Heart left ventricle (tissue), 16 donors: ENCODE measurements at regions not wholly inside any gene's neighbourhood (a gene's known extent, or its start where the extent isn't known, plus 50 kb on each side); places are given as distances from the start of the nearest gene placed in this dataset.

Source experiments
- ATAC-seq, 4 donors: fragments of 200-7000 bp; cut with Tn5 transposase; one replicate each; pipeline ENCODE4 v1.9.1; 2020 to 2022; ENCODE audit warnings: moderate library complexity in 4 of 4, mild to moderate bottlenecking in 3 of 4, moderate number of reproducible peaks in 1 of 4
- DNase-seq, 5 donors: peaks; one replicate each; pipeline ENCODE4 v3.0.0-alpha.2; 2020
- H3K27ac ChIP-seq, 12 donors: fragments of 200-600 bp; sonication (generic) in 4 of 12; one replicate each; pipeline versions ENCODE4 v1.5.0 to v1.8.0; 2016 to 2022; ENCODE audit warnings: mild to moderate bottlenecking in 2 of 12
- H3K27me3 ChIP-seq, 9 donors: fragments of 200-600 bp; sonication (generic) in 2 of 9; one replicate each; pipeline versions ENCODE4 v1.5.1 to v1.8.0; 2016 to 2022; ENCODE audit warnings: mild to moderate bottlenecking in 3 of 9
- H3K36me3 ChIP-seq, 9 donors: fragments of 200-600 bp; sonication (generic) in 2 of 9; one replicate each; pipeline versions ENCODE4 v1.5.0 to v1.8.0; 2018 to 2022; ENCODE audit warnings: mild to moderate bottlenecking in 2 of 9
- H3K4me1 ChIP-seq, 12 donors: fragments of 200-600 bp; sonication (generic) in 4 of 12; one replicate each; pipeline versions ENCODE4 v1.5.0 to v1.8.0; 2016 to 2022; ENCODE audit warnings: mild to moderate bottlenecking in 3 of 12
- H3K4me3 ChIP-seq, 12 donors: fragments of 200-600 bp; sonication (generic) in 4 of 12; one replicate each; pipeline versions ENCODE4 v1.5.0 to v1.8.0; 2017 to 2022; ENCODE audit warnings: mild to moderate bottlenecking in 9 of 12, moderate library complexity in 4 of 12
- H3K9me3 ChIP-seq, 12 donors: fragments of 200-600 bp; sonication (generic) in 4 of 12; one replicate each; pipeline versions ENCODE4 v1.5.0 to v1.8.0; 2016 to 2022; ENCODE audit warnings: mild to moderate bottlenecking in 1 of 12
- POLR2A ChIP-seq, 2 donors: fragments of 450-650 bp; IDR thresholded peaks; one replicate each; pipeline ENCODE4 v1.6.1; 2017; ENCODE audit warnings: antibody characterized with exemption in 2 of 2, mild to moderate bottlenecking in 2 of 2, moderate library complexity in 2 of 2
- WGBS, 4 donors: extraction: QIAGEN DNeasy Blood & Tissue Kit in 2 of 4; methylation state at CpG; one replicate each; pipeline versions ENCODE4 v1.1.5 to v1.1.7; 2013 to 2018; 5-methylcytosine and 5-hydroxymethylcytosine counted together
- intact Hi-C, 10 donors: fragments of 100-400 bp; cut with DNase I; formaldehyde crosslinking; loops; one replicate each; pipeline versions ENCODE4 v1.11.1 to v1.14.2; 2022
- TF ChIP-seq, protein P1 (sequence below), 12 donors: fragments of 200-600 bp; sonication (generic) in 4 of 12; IDR thresholded peaks; one replicate each; pipeline versions ENCODE4 v1.5.0 to v1.8.0; 2018 to 2022; ENCODE audit warnings: antibody characterized with exemption in 12 of 12, mild to moderate bottlenecking in 5 of 12
- donor health status: ischemic (EF 13 %, LVEDD 7.1; RV severe dilation, severe dysfunction).
- donor health status: healthy with polysubstance abuse.
- donor health status: DM: no; HTN: yes; CAD: no.
- donor health status: DM: no; HTN: no; CAD: no.
- donor health status: ischemic (EF 25% LVEDD 6.9; RV normal size, moderate dysfunction).
- donor health status: ischemic (EF 25% LVEDD 5.7; RV mildly dilated, moderate dysfunction).
- donor health status: healthy.
- donor health status: DM: yes; HTN: yes; CAD: no.
- donor health status: ischemic (EF 35%, LVEDD 5.7; RV mildly dilated, moderate dysfunction).
- donor health status: nonischemic (EF 11% LVEDD 7.7; RV severe dilation, severe dysfunction).
- donor health status: DM: yes; HTN: yes; CAD: no.
- donor health status: PGD.
- donor health status: ischemic (EF 29% LVEDD 5.4; RV normal size, mild dysfunction).
- donor health status: nonischemic (EF 23%, LVEDD 6.1; RV moderate dilation, normal function).

DNA sequence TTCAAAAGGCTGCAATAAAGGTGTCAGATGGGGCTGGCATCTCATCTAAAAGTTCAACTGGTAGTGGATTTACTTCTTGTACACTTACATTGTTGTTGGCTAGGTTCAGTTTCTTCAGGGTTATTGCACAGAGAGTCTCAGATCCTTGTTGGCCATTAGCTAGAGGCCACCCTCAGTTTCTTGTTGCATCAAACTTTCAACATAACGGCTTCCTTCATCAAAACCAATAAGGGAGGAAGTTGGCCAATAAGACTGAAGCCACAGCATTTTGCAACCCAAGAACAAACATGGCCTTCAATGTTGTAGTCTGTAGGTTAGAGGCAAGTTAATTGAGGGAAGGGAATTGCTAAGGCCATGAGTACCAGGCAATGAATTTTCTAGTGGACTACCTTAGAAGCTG is 218.0 kb downstream of the ZBBX start:
- intact Hi-C loops = loop anchor here in 3 of 10 donors (10.0 kb wide), 2 partner anchors 143 to 153 kb away; no protein-coding TSS in a partner anchor
- Histone ChIP-seq H3K4me1 (peaks cover 0 to 10% (median 4%) of the 10 kb centered on the region in 12 donors), H3K27me3 (no peaks in the 10 kb centered on the region), H3K9me3 (no peaks in the 10 kb centered on the region), H3K4me3 (no peak overlapping the region), H3K27ac (no peak overlapping the region), H3K36me3 (no peaks in the 10 kb centered on the region)
- ATAC-seq (no peak), DNase-seq (no peak)
- TF ChIP-seq, protein P1, sequence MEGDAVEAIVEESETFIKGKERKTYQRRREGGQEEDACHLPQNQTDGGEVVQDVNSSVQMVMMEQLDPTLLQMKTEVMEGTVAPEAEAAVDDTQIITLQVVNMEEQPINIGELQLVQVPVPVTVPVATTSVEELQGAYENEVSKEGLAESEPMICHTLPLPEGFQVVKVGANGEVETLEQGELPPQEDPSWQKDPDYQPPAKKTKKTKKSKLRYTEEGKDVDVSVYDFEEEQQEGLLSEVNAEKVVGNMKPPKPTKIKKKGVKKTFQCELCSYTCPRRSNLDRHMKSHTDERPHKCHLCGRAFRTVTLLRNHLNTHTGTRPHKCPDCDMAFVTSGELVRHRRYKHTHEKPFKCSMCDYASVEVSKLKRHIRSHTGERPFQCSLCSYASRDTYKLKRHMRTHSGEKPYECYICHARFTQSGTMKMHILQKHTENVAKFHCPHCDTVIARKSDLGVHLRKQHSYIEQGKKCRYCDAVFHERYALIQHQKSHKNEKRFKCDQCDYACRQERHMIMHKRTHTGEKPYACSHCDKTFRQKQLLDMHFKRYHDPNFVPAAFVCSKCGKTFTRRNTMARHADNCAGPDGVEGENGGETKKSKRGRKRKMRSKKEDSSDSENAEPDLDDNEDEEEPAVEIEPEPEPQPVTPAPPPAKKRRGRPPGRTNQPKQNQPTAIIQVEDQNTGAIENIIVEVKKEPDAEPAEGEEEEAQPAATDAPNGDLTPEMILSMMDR (IDR thresholded peaks at IDR 0.05) = no peak
- no peak for TF ChIP-seq POLR2A (IDR thresholded peaks at IDR 0.05)
- 83 to 92% (median 88%) methylated on average over 1 of the region's 1 CpG for WGBS, 4 donors

DNA sequence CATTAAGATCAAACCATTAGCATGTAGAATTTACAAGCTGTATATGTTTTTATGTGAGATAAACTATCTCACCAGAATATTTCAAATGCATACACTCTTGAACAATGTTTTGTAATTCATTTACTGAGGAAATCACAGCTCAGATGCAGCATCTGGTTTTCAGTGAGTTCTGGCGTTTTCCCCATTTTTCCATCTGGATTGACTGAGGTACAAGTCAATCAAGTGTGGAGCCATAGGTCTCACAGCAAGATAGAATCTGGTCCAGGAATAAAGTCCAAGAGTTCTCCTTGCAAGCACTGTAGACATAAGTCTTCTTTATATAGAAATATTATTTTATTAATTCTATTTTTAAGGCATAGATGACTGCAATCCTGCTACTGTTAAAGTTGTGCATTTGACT is 219.3 kb downstream of the ZBBX start:
- ATAC-seq = no peak
- Histone ChIP-seq H3K4me3 (no peak overlapping the region), H3K9me3 (peaks cover 0 to 9% (median 4%) of the 10 kb centered on the region in 12 donors), H3K36me3 (no peaks in the 10 kb centered on the region), H3K4me1 (peaks cover 0 to 5% (median 0%) of the 10 kb centered on the region in 12 donors), H3K27ac (no peak overlapping the region), H3K27me3 (no peaks in the 10 kb centered on the region)
- TF ChIP-seq POLR2A (IDR thresholded peaks at IDR 0.05) = no peak
- 57 to 86% (median 71%) methylated on average over 1 of the region's 1 CpG for WGBS, 4 donors
- intact Hi-C loops = loop anchor here in 3 of 10 donors (10.0 kb wide), 2 partner anchors 144 to 154 kb away; no protein-coding TSS in a partner anchor
- DNase-seq = no peak

DNA sequence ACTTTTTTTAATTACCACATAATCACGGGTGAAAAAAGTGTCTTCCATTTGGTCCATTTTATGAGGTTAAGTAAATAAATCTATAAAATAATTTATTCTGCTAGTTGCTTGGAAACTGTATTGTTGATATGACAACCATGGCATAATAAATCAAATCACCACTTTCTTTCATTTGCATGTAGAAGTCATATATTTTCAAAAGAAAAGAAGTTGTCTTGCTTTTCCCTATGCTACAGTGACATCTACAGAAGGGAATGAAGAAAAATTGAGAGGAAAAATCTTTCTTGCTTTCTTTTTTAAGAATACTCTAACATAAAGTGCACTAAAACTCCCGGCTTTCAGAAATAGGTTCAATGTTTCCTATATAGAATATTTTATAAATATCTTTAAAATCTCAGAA is 228.5 kb downstream of the ZBBX start:
- 50 to 76% (median 59%) methylated on average over 2 of the region's 2 CpGs for WGBS, 4 donors

DNA sequence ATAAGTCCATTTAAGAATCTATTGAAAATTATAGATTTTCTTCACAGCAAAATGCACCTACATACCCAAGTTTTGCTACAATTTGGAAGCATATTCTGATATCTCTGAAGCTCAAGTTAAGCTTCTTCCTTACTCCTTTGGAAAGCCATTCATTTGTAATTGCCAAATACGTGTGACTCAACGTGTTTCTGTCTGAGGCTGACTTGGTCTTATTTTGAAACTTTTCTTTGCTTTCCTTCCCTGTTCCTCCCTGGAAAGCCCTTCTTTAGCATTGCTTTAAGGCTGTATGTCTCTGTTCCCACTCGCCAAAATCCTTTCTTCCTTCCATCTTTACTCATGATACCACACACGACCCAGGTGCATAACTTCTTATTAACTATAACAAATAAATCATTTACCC is 232.0 kb downstream of the ZBBX start:
- ATAC-seq = no peak
- intact Hi-C loops = no loop called here
- WGBS, 4 donors = 78 to 90% (median 84%) methylated on average over 4 of the region's 4 CpGs

More for the DNA sequence above, 228.5 kb downstream of the ZBBX start:
- Histone ChIP-seq H3K27ac (no peak overlapping the region), H3K4me1 (peaks cover 0 to 4% (median 0%) of the 10 kb centered on the region in 12 donors), H3K4me3 (no peak overlapping the region), H3K36me3 (no peaks in the 10 kb centered on the region), H3K27me3 (no peaks in the 10 kb centered on the region), H3K9me3 (peaks cover 0 to 17% (median 6%) of the 10 kb centered on the region in 12 donors)
- TF ChIP-seq, protein P1 (IDR thresholded peaks at IDR 0.05) = peak in 7 of 12 donors; percentile 7 to 39 (median 33)
- no peak for TF ChIP-seq POLR2A (IDR thresholded peaks at IDR 0.05)
- ATAC-seq (no peak), DNase-seq (no peak)
- intact Hi-C loops = loop anchor here in 1 of 10 donors (5.0 kb wide), 1 partner anchor 1139 kb away; no protein-coding TSS in a partner anchor

More for the DNA sequence above, 232.0 kb downstream of the ZBBX start:
- TF ChIP-seq, protein P1 (IDR thresholded peaks at IDR 0.05) = no peak
- Histone ChIP-seq H3K36me3 (no peaks in the 10 kb centered on the region), H3K4me3 (no peak overlapping the region), H3K27ac (no peak overlapping the region), H3K9me3 (no peaks in the 10 kb centered on the region), H3K27me3 (no peaks in the 10 kb centered on the region), H3K4me1 (peaks cover 0 to 4% (median 0%) of the 10 kb centered on the region in 12 donors)
- no peak for DNase-seq
